Mammary epithelial cell (primary cell): ENCODE measurements at regions not wholly inside any gene's neighbourhood (a gene's known extent, or its start where the extent isn't known, plus 50 kb on each side); places are given as distances from the start of the nearest gene placed in this dataset.

ENCODE experiments used
- EZH2 ChIP-seq: IDR thresholded peaks from 2 replicates; pipeline ENCODE4 v1.6.1; 2012; ENCODE audit warnings: low read length, inconsistent platforms, borderline replicate concordance
- TF ChIP-seq, protein P1 (sequence below), 2 donors: IDR thresholded peaks in 1 of 2; conservative IDR thresholded peaks in 1 of 2; 2 replicates each; pipeline ENCODE4 v1.5.1; 2011 to 2012; ENCODE audit warnings: inconsistent platforms in 2 of 2, low read length in 2 of 2, mild to moderate bottlenecking in 2 of 2, control low read depth in 1 of 2, low read depth in 1 of 2; ENCODE audit not compliant: insufficient read depth in 1 of 2; ENCODE audit errors: extremely low read depth in 1 of 2

- TF ChIP-seq, protein P1, sequence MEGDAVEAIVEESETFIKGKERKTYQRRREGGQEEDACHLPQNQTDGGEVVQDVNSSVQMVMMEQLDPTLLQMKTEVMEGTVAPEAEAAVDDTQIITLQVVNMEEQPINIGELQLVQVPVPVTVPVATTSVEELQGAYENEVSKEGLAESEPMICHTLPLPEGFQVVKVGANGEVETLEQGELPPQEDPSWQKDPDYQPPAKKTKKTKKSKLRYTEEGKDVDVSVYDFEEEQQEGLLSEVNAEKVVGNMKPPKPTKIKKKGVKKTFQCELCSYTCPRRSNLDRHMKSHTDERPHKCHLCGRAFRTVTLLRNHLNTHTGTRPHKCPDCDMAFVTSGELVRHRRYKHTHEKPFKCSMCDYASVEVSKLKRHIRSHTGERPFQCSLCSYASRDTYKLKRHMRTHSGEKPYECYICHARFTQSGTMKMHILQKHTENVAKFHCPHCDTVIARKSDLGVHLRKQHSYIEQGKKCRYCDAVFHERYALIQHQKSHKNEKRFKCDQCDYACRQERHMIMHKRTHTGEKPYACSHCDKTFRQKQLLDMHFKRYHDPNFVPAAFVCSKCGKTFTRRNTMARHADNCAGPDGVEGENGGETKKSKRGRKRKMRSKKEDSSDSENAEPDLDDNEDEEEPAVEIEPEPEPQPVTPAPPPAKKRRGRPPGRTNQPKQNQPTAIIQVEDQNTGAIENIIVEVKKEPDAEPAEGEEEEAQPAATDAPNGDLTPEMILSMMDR (conservative IDR thresholded peaks at IDR 0.05 in 1 of 2, IDR thresholded peaks at IDR 0.05 in 1 of 2; ENCODE audit: extremely low read depth in 1 of 2, insufficient read depth in 1 of 2, low read depth in 1 of 2, low read length in 2 of 2), result no peak
- no peak for TF ChIP-seq EZH2
These were observed 233.4 kb downstream of the CDC5L start for GRCh38 chr6:44620922-44621321.
